K562 (cell line): ENCODE measurements at regions not wholly inside any gene's neighbourhood (a gene's known extent, or its start where the extent isn't known, plus 50 kb on each side); places are given as distances from the start of the nearest gene placed in this dataset.

ENCODE experiments used
- ATAC-seq: fragments of 200-7000 bp; cut with Tn5 transposase; 3 replicates; pipeline ENCODE4 v1.9.1; 2020; ENCODE audit warnings: moderate library complexity
- BruUV-seq: library from RNA; stranded (reverse); fragments of 400-500 nt; replicated peaks from 2 replicates; lab custom pipeline; 2021; lab: Mats Ljungman, UMichigan
- CTCF ChIA-PET: fragments of 300-600 bp; formaldehyde crosslinking; extraction: SDS; loops from one replicate; lab custom pipeline; 2021; ENCODE audit warnings: low intra/inter-chr PET ratio; lab: Yijun Ruan, JAX
- POLR2A ChIA-PET: fragments of 300-600, 350-650 bp; sonication (Branson Sonifier 250); formaldehyde crosslinking; extraction: SDS; loops from one replicate; lab custom pipeline; 2021; ENCODE audit warnings: antibody characterized with exemption, inconsistent platforms; lab: Yijun Ruan, JAX
- DNase-seq, 4 experiments: peaks; one replicate each; pipeline versions ENCODE4 v3.0.0 to v3.0.0-alpha.2; 2011 to 2018; ENCODE audit warnings: low spot score in 3 of 4, mixed read lengths in 3 of 4; ENCODE audit errors: extremely low read depth in 1 of 4
- FAIRE-seq: peaks from 2 replicates; lab custom pipeline; 2011; peaks lifted over from hg19 to GRCh38; lab: Jason Lieb, UNC
- H2AFZ ChIP-seq: 2 replicates; pipeline ENCODE4 v1.6.0; 2011; ENCODE audit warnings: low read depth, low read length, control low read depth, inconsistent platforms
- H3K27ac ChIP-seq: fragments of 200-600 bp; 3 replicates; pipeline ENCODE4 v1.8.0; 2011; ENCODE audit warnings: low read depth, mild to moderate bottlenecking, control low read depth, inconsistent platforms, low read length, moderate library complexity, mixed read lengths; ENCODE audit errors: extremely low read depth
- H3K27me3 ChIP-seq, 2 experiments: fragments of 300-600 bp in 1 of 2; 2 replicates in 1 of 2; 3 replicates in 1 of 2; pipeline versions ENCODE4 v1.6.0 to v1.8.0; 2011; ENCODE audit warnings: inconsistent platforms in 2 of 2, low read length in 2 of 2, mild to moderate bottlenecking in 1 of 2, mixed read lengths in 1 of 2, moderate library complexity in 1 of 2; ENCODE audit not compliant: control insufficient read depth in 2 of 2, insufficient read depth in 2 of 2
- H3K36me3 ChIP-seq: fragments of 300-600 bp; 3 replicates; pipeline ENCODE4 v1.8.0; 2011; ENCODE audit warnings: mild to moderate bottlenecking, low read length, inconsistent platforms; ENCODE audit not compliant: control insufficient read depth, insufficient read depth
- H3K4me1 ChIP-seq, 2 experiments: fragments of 200-600 bp in 1 of 2; replicated peaks in 1 of 2; 2 replicates in 1 of 2; 3 replicates in 1 of 2; pipeline versions ENCODE4 v1.5.1 to v1.8.0; 2011; ENCODE audit warnings: inconsistent platforms in 2 of 2, low read length in 2 of 2, mild to moderate bottlenecking in 1 of 2, mixed read lengths in 1 of 2, moderate library complexity in 1 of 2; ENCODE audit not compliant: control insufficient read depth in 2 of 2, insufficient read depth in 2 of 2
- H3K4me2 ChIP-seq: 2 replicates; pipeline ENCODE4 v1.6.1; 2011; ENCODE audit warnings: low read length, control low read depth, inconsistent platforms, mixed read lengths; ENCODE audit not compliant: insufficient read depth
- H3K4me3 ChIP-seq: fragments of 200-600 bp; sonication (generic), shearing (Covaris generic); 2 replicates; pipeline ENCODE4 v1.5.1; 2016; ENCODE audit warnings: control low read depth, inconsistent platforms
- H3K79me2 ChIP-seq: fragments of 200-600 bp; 3 replicates; pipeline ENCODE4 v1.8.0; 2011; ENCODE audit warnings: low read length, inconsistent platforms; ENCODE audit not compliant: control insufficient read depth, insufficient read depth
- H3K9ac ChIP-seq, 2 experiments: 2 replicates each; pipeline versions ENCODE4 v1.6.0 to v1.6.1; 2011; ENCODE audit warnings: low read depth in 2 of 2, low read length in 2 of 2, control low read depth in 1 of 2, inconsistent platforms in 1 of 2, mild to moderate bottlenecking in 1 of 2, mixed read lengths in 1 of 2; ENCODE audit not compliant: insufficient read depth in 1 of 2
- H3K9me1 ChIP-seq: one replicate; pipeline ENCODE4 v1.6.0; 2011; ENCODE audit warnings: inconsistent platforms, mild to moderate bottlenecking, low read length, moderate library complexity; ENCODE audit not compliant: control insufficient read depth, insufficient read depth
- H3K9me3 ChIP-seq: replicated peaks from 2 replicates; pipeline ENCODE4 v1.5.1; 2011; ENCODE audit warnings: low read depth, low read length, inconsistent platforms; ENCODE audit not compliant: control insufficient read depth, insufficient read depth
- H4K20me1 ChIP-seq: replicated peaks from 2 replicates; pipeline ENCODE4 v1.6.1; 2011; ENCODE audit warnings: low read length, inconsistent platforms, mixed read lengths; ENCODE audit not compliant: control insufficient read depth, insufficient read depth
- AFF4 ChIP-seq: sonication (generic); formaldehyde crosslinking; IDR thresholded peaks from 2 replicates; pipeline ENCODE4 v1.8.0; 2023; ENCODE audit warnings: mild to moderate bottlenecking, missing genetic modification reagents
- HCFC1 ChIP-seq: IDR thresholded peaks from 2 replicates; pipeline ENCODE4 v1.6.1; 2012; ENCODE audit warnings: low read depth, low read length, improper control_type of control experiment
- RBM22 ChIP-seq: fragments of 200-400 bp; formaldehyde crosslinking; IDR thresholded peaks from 2 replicates; pipeline ENCODE4 v1.6.1; 2018; ENCODE audit warnings: low read length, low read depth; ENCODE audit not compliant: poor library complexity, severe bottlenecking
- SMARCC2 ChIP-seq: fragments of 450-650 bp; IDR thresholded peaks from 2 replicates; pipeline ENCODE4 v1.6.1; 2017; ENCODE audit warnings: antibody characterized with exemption, moderate library complexity, mild to moderate bottlenecking, low read depth
- ZBTB1 ChIP-seq: sonication (generic); formaldehyde crosslinking; IDR thresholded peaks from 2 replicates; pipeline ENCODE4 v1.8.1; 2023; ENCODE audit warnings: missing genetic modification reagents, low read depth, mild to moderate bottlenecking, borderline replicate concordance
- ZNF436 ChIP-seq: fragments of 250-450, 450-650 bp; sonication (Bioruptor Pico); formaldehyde crosslinking; IDR thresholded peaks from 2 replicates; pipeline ENCODE4 v1.7.0; 2020; ENCODE audit warnings: mild to moderate bottlenecking
- ZNF76 ChIP-seq: fragments of 250-450 bp; sonication (Bioruptor Pico); IDR thresholded peaks from 2 replicates; pipeline ENCODE4 v1.4.0; 2020; ENCODE audit warnings: mild to moderate bottlenecking, moderate library complexity, borderline replicate concordance
- WGBS: fragments of 100-300 bp; shearing (Covaris generic); methylation state at CpG from one replicate; pipeline ENCODE4 v1.1.6; 2016; ENCODE audit warnings: low coverage, mixed read lengths; ENCODE audit not compliant: insufficient coverage; ENCODE audit errors: missing lambda C conversion rate; 5-methylcytosine and 5-hydroxymethylcytosine counted together
- in situ Hi-C: fragments of 300-500 bp; cut with MboI; formaldehyde crosslinking; loops from 4 replicates; pipeline ENCODE4 v1.15.0; 2018; ENCODE audit warnings: inconsistent platforms, mixed read lengths
- intact Hi-C: fragments of 100-400 bp; cut with micrococcal nuclease; formaldehyde crosslinking; loops from 2 replicates; pipeline ENCODE4 v1.14.2; 2022

- in situ Hi-C loops = no loop called here
- Histone ChIP-seq H3K9me1 (no peaks in the 10 kb centered on the region), H3K79me2 (no peaks in the 10 kb centered on the region), H3K27me3 (no peaks in the 10 kb centered on the region), H3K4me2 (no peak overlapping the region), H3K4me1 (no peaks in the 10 kb centered on the region), H2AFZ (no peak overlapping the region), H3K9ac (no peak overlapping the region), H3K9me3 (no peaks in the 10 kb centered on the region), H3K27ac (no peak overlapping the region)
- FAIRE-seq = no peak
- ATAC-seq = no peak
- POLR2A ChIA-PET = interaction anchor here (0.6 kb wide), 1 partner anchor 875 kb away, joined by 5 read pairs; no protein-coding TSS in a partner anchor
- DNase-seq = no peak
- BruUV-seq = no TSS peak
- WGBS = under 1% methylated on average over 12 of the region's 12 CpGs
- TF ChIP-seq ZNF436 (CRISPR knock-in tag) (no peak), AFF4 (CRISPR knock-in tag) (no peak), ZNF76 (CRISPR knock-in tag) (no peak), SMARCC2 (no peak), RBM22 (no peak), ZBTB1 (CRISPR knock-in tag) (no peak), HCFC1 (no peak)
- TF ChIP-seq, all 486 proteins: peak for 0
- intact Hi-C loops = no loop called here
- Histone ChIP-seq H3K36me3 (no peaks in the 10 kb centered on the region), H4K20me1 (no peaks in the 10 kb centered on the region), H3K4me3 (no peak overlapping the region)
- CTCF ChIA-PET = no interaction called here
These were observed 505.6 kb downstream of the IRX1 start for GRCh38 chr5:4101189-4101588.
